NCI-H2196 treated with DMSO at 0.1 percent for 48 hours (cell line): ENCODE measurements at regions not wholly inside any gene's neighbourhood (a gene's known extent, or its start where the extent isn't known, plus 50 kb on each side); places are given as distances from the start of the nearest gene placed in this dataset.
"Not testable (repeated sequence)": the region's sequence is repeated elsewhere in the genome, so short reads cannot be mapped to it uniquely, and the experiment has no call there.

Source experiments
- DNase-seq: peaks from one replicate; lab custom pipeline; 2025; ENCODE audit not compliant: unreplicated experiment; lab: John Stamatoyannopoulos, UW

DNA sequence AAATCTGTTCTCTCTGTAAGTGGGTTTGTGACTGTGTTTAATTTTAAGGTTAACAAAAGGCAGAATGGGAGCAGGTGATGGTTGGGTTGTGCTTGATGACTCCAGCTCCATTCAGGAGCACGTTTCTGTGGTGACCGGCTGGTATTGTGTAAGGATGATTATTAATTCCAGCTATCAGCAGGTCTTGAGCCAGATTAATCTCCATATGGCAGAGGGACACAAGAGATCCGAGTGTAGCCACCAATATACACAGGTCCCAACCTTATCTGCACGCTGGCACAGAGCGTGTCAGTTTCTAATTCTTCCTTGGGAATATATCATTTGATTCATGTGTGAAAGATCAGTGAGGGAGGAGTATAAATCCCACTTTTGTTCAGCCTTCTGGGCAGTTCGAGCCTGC lies 199.0 kb upstream of the DCC start:
- no peak for DNase-seq

DNA sequence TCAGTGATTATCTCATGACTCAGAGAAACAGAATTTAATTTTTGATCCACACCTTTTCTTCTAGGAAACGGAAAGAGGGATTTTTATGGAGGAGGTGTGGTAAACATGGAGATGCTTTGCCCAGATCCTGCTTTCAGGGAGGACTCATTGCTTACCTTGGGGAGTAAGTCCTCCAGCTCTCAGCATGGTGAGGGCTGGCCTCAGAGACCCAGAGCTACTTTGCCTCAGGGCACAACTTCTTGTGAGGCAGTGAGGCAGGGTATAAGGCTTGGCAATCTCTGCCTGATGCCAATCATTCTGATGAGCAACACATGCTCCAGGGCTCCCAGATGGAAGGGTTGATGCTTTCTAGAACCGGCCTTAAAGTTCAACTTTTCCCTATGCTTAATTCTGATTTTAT lies 189.9 kb upstream of the DCC start:
- DNase-seq, result no peak

GRCh38 chr18:52152036-52152435 lies 188.0 kb upstream of the DCC start:
- no peak for DNase-seq

DNA sequence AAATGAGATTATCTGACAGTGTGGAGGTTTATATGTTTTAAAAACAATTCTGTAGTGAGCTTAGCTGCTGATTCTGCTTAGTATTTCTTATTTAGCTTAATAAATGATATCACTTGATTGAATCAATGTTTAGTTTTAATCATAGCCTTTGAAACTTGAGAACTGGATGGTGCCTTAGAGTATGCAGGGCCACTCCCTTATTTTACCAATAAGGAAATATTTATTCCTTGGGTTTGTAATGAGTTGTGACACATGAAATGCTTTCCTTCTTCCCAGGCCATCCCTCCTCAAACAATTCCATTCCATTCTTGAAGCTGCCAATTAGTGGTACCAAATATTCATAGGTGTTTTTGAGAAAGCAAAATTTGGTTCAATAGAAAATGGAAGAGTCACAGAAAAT lies 183.8 kb upstream of the DCC start:
- DNase-seq, result no peak

DNA sequence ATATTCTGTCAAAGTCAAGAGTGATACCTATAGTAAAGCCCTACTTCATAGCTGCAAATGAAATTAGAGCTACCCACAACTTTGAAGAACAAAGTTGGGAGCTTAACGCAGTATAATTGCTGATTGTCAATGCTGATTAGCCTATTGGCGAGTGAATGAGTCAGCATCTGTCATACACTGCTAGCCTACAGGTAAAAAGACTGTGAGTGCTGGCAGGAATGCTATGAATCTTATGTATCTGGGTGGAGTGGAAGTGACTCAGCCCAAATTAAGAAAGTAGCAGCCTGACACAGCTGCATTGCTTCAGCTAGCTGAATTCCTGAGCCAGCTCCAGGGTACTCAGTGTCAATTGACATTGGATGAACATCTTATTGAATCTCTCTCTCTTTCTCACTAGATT lies 179.4 kb upstream of the DCC start:
- no peak for DNase-seq

DNA sequence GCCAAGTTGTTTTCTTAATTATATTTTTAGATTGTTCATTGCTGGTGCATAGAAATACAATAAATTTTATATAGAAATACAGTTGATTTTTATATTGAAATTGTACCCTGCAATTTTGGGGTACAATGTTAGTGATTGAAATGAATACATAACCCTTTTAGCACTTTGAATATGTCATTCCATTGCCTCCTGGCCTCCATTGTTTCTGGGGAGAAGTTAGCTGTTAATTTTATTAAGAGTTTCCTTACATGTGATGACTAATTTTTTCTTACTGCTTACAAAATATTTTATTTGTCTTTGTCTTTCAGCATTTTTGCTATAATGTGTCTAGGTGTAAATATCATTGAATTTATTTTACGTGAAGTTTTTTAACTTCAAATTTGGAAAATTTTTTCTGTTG lies 176.5 kb upstream of the DCC start:
- DNase-seq, result no peak

DNA sequence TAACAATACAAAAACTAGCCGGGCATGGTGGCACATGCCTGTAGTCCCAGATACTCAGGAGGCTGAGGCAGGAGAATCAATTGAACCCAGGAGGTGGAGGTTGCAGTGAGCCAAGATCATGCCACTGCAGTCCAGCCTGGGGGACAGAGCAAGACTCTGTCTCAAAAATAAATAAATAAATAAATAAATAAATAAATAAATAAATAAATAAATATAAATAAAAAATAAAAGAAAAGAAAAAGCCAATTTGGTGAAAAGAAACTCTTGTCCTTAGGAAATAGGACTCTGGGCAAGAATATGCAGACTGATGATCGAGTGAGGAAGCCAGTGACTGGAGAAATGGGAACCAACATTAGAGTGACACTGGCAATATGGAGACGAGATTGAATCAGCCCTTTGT lies 171.9 kb upstream of the DCC start:
- not testable (repeated sequence) for DNase-seq

- no peak for DNase-seq
Observed at GRCh38 chr18:52174220-52174619, 165.8 kb upstream of the DCC start.

DNA sequence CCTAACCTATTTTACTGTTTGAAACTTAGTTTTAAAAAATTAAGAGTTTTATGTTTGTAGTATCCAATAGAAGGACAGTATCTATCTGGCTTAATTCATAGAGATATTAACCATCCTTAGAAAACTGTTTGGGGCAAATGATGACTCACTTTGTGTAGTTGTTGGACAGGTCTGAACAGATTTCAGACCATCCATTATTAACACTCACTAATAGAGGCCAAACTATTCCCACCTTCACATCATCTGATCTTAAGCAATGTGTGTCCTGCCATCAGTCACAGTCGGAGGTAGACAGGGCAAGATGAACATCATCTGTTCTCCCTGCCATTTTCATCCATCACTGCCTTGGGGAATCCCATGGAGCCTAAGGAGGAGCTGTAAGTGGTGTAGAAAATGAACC lies 164.6 kb upstream of the DCC start:
- DNase-seq, result no peak

- no peak for DNase-seq
Observed at GRCh38 chr18:52183107-52183506, 156.9 kb upstream of the DCC start.

DNA sequence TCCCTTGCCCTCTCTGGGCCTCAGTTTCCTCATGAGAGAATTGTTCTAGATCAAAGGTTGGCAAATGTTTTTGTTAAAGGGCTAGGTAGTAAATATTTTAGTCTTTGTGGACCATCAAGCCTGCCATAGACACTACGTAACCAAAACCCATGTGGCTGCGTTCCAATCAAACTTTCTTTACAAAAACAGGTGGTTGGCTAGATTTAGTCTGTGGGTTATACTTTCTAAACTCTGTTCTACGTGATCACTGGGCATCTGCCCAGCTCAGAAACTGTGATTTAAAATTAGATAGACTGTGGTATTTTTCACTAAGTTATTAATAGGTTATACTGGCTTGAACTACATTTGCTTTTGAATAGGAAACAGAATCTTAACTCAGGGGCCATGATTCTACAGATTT lies 149.8 kb upstream of the DCC start:
- DNase-seq, result no peak

DNA sequence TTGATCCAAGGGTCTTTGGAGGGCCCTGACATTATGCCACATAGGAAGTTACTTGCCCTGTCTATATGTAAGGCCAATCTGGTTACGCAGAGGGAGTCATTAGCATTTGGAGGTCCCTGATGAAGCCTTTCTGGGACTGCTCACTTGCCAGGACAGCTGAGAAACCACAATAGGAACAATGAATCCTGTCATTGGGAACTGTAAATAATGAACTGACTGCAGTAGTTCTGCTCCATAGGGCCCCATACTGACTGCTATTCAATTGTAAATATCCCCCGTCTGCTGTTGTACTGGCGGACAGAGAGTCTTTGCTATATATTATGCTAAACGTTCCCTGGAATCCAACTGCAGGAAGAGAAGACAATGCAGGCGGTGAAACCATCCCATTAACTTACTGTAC lies 149.4 kb upstream of the DCC start:
- DNase-seq, result no peak

DNA sequence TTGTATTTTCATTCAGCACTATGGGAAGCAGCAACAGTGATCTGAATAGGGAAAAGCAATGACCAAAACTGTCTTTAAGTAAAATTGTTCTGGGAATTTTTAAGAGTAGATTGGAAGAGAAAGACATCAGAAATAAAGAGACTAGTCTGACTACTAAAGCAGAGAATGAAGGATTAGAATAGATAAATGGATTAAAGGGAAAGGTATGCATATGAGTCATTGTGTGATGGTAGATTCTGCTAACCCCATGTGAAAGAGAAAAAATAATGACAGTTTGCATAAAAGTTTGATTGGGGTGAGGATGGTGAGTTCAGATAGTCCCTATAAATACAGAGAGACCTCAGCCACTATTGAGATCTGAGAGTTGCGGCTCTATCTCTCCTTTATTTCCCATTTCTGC lies 139.6 kb upstream of the DCC start:
- no peak for DNase-seq

DNA sequence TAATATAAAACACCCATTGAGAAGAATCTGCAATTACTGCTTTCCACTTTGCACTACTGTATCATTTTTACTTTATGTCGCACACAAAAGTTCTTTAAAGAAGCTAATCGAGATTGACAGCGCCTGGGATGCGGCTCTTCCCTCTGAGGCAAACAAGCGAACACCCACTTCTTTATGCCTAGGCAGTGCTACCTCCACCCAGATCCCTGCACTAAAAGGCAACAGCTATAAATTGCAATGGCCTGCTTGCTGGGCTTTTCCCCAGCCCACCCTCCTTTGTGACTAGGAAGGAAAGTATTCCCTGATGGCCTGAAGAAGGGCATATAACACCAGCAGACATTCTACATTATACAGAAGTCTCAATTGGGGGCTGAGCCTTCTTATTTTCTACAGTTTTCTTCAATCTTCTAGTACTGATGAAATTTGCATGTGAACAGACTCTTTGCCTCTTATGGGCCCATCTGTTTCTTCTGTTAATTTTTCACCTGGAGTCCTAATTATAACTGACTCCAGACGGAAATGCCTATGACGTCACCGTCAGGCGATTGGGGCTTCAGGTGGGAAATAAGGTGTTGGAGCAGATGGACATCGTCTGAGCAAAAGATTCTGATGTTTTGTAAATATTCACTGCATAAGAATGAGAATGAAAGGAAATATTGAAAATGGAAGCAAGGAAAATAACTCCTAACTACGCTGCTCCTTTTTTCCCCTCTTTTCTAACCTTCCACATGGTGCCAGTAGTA lies 138.9 kb upstream of the DCC start:
- no peak for DNase-seq

GRCh38 chr18:52208646-52209045 lies 131.4 kb upstream of the DCC start:
- no peak for DNase-seq

DNA sequence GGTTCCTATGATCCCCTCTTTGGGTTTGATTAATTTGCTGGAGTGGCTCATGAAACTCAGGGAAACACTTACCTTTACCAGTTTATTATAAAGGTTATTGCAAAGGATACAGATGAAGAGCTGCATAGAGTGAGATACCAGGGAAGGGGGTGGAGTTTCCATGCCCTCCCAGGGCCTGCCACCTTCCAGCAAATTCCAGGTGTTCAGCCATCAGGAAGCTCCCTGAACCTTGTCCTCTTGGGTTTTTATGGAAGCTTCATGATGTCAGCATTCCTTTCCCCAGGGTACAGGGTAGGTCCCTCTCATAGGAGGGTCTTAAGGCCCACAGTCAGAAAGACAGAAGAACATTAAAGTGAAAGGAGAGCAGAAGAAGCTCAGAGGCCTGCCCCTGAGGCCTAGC lies 123.9 kb upstream of the DCC start:
- DNase-seq, result no peak

DNA sequence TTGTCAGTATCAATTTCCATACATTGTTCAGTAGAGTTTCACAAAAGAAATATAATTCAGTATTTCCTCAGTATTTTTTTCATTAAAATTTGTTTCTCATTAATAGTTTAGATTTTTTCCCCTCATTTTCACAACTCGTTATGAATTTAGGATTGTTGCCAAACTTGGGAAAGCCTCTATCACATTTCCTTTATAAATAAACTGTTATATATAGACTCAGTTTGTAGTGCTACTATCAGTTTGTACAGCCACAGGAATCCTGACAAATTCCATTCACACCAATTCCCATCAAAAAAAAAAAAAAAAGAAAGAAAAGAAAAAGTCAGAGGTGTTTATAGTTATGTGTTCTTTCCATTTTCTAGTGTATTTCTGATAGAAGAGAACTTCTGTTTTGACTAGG lies 123.3 kb upstream of the DCC start:
- no peak for DNase-seq

DNA sequence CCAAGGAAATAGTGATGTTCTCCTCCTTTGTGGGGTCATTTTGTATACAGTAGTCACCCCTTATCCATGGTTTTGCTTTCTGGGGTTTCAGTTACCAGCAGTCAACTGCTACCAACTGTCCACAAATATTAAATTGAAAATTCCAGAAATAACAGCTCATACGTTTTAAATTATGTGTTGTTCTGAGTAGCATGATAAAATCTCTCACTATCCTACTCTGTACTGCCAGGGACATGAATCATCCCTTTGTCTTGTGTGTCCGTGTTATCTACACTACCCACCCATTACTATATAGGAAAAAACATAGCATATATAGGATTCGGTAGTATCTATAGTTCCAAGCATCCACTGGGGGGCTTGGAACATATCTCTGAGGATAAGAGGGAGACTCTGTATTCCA lies 120.9 kb upstream of the DCC start:
- DNase-seq, result no peak

DNA sequence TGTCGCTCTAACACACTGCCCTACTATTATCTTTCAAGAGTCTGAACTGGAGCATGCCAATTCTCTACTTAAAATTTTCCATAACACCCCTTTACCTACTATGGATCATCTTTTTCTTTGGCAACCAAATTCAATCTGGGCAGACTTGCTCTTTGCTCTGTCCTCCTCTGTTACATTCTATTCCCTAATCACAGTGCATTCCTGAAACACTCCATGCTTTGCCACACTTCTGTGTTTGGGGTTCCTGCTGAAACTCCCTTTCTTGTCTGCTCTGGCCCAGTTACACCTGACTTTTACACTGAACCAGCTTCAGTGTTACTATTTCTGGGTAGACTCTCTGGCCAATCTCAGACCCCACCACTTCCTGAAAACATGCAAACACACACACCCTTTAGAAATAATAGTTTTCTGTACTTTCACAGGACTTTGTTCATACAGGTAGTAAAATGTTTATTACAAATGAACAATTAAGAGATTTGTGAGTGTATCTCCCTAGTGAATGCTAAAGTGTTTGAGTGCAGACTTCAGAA lies 119.9 kb upstream of the DCC start:
- no peak for DNase-seq

DNA sequence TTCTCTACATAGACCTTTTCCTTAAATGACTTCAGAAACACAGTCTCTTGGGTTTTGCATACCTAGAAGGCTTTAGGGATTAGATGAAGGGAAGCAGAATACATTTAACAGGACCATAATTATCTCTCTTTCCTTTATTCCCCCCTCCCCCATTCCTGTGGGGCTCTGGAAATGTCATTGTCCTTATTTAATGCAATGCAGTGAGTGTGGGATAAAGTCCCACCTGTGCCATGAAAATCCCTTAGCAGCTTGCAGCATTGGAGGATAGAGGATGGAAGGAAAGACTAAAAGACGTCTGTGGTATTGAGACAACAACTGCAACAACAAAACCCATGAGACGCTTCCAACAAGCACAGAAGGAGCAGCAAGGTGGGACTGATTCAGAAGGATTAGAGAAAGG lies 117.8 kb upstream of the DCC start:
- DNase-seq, result no peak

- DNase-seq, result no peak
Observed at GRCh38 chr18:52227536-52227935, 112.5 kb upstream of the DCC start.

DNA sequence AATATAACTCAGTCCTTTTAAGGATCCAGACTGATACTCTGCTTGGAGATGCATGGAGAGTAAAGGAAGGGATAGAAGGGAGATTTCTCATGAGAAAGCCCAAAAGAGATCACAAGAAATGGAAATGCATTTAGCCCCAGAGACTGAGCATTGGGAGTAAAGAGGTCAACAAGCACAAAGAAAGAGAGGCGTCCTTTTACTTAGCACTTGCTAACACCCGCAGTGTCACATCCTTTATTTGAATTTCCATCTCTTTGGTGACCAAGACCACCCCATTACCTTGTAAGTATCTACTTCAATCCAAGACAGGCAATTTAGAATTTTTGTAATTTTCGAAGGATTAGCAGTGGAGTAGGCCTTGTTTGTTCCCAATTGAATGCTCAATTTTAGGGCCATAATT lies 111.8 kb upstream of the DCC start:
- no peak for DNase-seq

GRCh38 chr18:52236131-52236530 lies 103.9 kb upstream of the DCC start:
- no peak for DNase-seq
